Left ventricle myocardium inferior (tissue), 1 donor: ENCODE measurements at regions not wholly inside any gene's neighbourhood (a gene's known extent, or its start where the extent isn't known, plus 50 kb on each side); places are given as distances from the start of the nearest gene placed in this dataset.

ENCODE experiments used
- DNase-seq: peaks from one replicate; pipeline ENCODE4 v3.0.0-alpha.2; 2020
- H3K27ac ChIP-seq: fragments of 200-600 bp; replicated peaks from 2 replicates; pipeline ENCODE4 v1.8.0; 2021
- H3K27me3 ChIP-seq: fragments of 200-600 bp; 2 replicates; pipeline ENCODE4 v1.8.0; 2021; ENCODE audit warnings: low read depth
- H3K36me3 ChIP-seq: fragments of 200-600 bp; 2 replicates; pipeline ENCODE4 v1.8.0; 2021
- H3K4me1 ChIP-seq: fragments of 200-600 bp; 2 replicates; pipeline ENCODE4 v1.8.0; 2021
- H3K4me3 ChIP-seq: fragments of 200-600 bp; 2 replicates; pipeline ENCODE4 v1.8.0; 2021; ENCODE audit warnings: mild to moderate bottlenecking, moderate library complexity
- H3K9me3 ChIP-seq: fragments of 200-600 bp; replicated peaks from 2 replicates; pipeline ENCODE4 v1.8.0; 2021
- CTCF ChIP-seq: fragments of 200-600 bp; IDR thresholded peaks from 2 replicates; pipeline ENCODE4 v1.8.0; 2021; ENCODE audit warnings: antibody characterized with exemption, mild to moderate bottlenecking, borderline replicate concordance
- intact Hi-C: fragments of 100-400 bp; cut with micrococcal nuclease; formaldehyde crosslinking; loops from one replicate; pipeline ENCODE4 v1.11.0; 2022
- donor health status: DM: no; HTN: yes; CAD: no; lungs with severe emphysema.

GRCh38 chr20:18916886-18917750 is 103.5 kb downstream of the SCP2D1 start:
- Histone ChIP-seq H3K4me1 (no peaks in the 10 kb centered on the region), H3K27ac (no peak overlapping the region), H3K27me3 (peaks cover 6% of the 10 kb centered on the region), H3K9me3 (no peaks in the 10 kb centered on the region), H3K36me3 (no peaks in the 10 kb centered on the region), H3K4me3 (no peak overlapping the region)
- no peak for DNase-seq
- intact Hi-C loops, result no loop called here
- no peak for TF ChIP-seq CTCF

- intact Hi-C loops, result no loop called here
- Histone ChIP-seq H3K9me3 (no peaks in the 10 kb centered on the region), H3K4me3 (no peak overlapping the region), H3K36me3 (no peaks in the 10 kb centered on the region), H3K27ac (no peak overlapping the region), H3K4me1 (no peaks in the 10 kb centered on the region), H3K27me3 (no peaks in the 10 kb centered on the region)
- TF ChIP-seq CTCF, result no peak
- DNase-seq, result no peak
Measured at GRCh38 chr20:18919996-18920395, 106.4 kb downstream of the SCP2D1 start.

- no peaks in the 10 kb centered on the region for H3K27me3 ChIP-seq
- no peaks in the 10 kb centered on the region for H3K9me3 ChIP-seq
- no peak overlapping the region for H3K4me3 ChIP-seq
- no peak for TF ChIP-seq CTCF
- intact Hi-C loops, result no loop called here
- no peaks in the 10 kb centered on the region for H3K4me1 ChIP-seq
- no peak for DNase-seq
- H3K36me3 ChIP-seq, result no peaks in the 10 kb centered on the region
- no peak overlapping the region for H3K27ac ChIP-seq
Measured at GRCh38 chr20:18921291-18921690, 107.7 kb downstream of the SCP2D1 start.

GRCh38 chr20:18922251-18922650 is 108.7 kb downstream of the SCP2D1 start:
- intact Hi-C loops, result no loop called here
- TF ChIP-seq CTCF, result no peak

GRCh38 chr20:18922898-18923297 is 109.3 kb downstream of the SCP2D1 start:
- no peaks in the 10 kb centered on the region for H3K4me1 ChIP-seq
- H3K27ac ChIP-seq, result no peak overlapping the region
- no peaks in the 10 kb centered on the region for H3K36me3 ChIP-seq
- no peak for DNase-seq
- no peak overlapping the region for H3K4me3 ChIP-seq
- intact Hi-C loops, result no loop called here
- TF ChIP-seq CTCF, result no peak
- no peaks in the 10 kb centered on the region for H3K9me3 ChIP-seq
- H3K27me3 ChIP-seq, result no peaks in the 10 kb centered on the region

More at GRCh38 chr20:18922251-18922650, 108.7 kb downstream of the SCP2D1 start:
- Histone ChIP-seq H3K4me3 (no peak overlapping the region), H3K36me3 (no peaks in the 10 kb centered on the region), H3K27me3 (no peaks in the 10 kb centered on the region), H3K27ac (no peak overlapping the region), H3K9me3 (no peaks in the 10 kb centered on the region), H3K4me1 (no peaks in the 10 kb centered on the region)
- DNase-seq, result no peak
